ENCODE measurements at regions not wholly inside any gene's neighbourhood (a gene's known extent, or its start where the extent isn't known, plus 50 kb on each side); places are given as distances from the start of the nearest gene placed in this dataset.
"Not testable (repeated sequence)": the region's sequence is repeated elsewhere in the genome, so short reads cannot be mapped to it uniquely, and the experiment has no call there.

- Histone ChIP-seq H3K4me2 (no peak overlapping the region), H3K9ac (no peak overlapping the region), H3K9me3 (replicated peaks in 1 of 11) (no peaks in the 10 kb centered on the region; a peak in 1 of 22 replicates), H4K20me1 (no peaks in the 10 kb centered on the region), H3K4me1 (no peaks in the 10 kb centered on the region), H3K36me3 (no peaks in the 10 kb centered on the region), H3K27me3 (no peaks in the 10 kb centered on the region), H3K27ac (no peak overlapping the region), H3K4me3 (no peak overlapping the region)
- TF ChIP-seq Cebpa-rat (IDR thresholded peaks at IDR 0.05) = no peak
Observed at GRCh38 chr18:30676053-30676480, 366.5 kb downstream of the DSC3 start.

GRCh38 chr18:30675493-30675892 is 367.0 kb downstream of the DSC3 start:
- Histone ChIP-seq H3K4me2 (no peak overlapping the region), H4K20me1 (no peaks in the 10 kb centered on the region), H3K9me3 (replicated peaks in 1 of 11) (no peaks in the 10 kb centered on the region; a peak in 1 of 22 replicates), H3K9ac (no peak overlapping the region), H3K4me3 (no peak overlapping the region), H3K4me1 (no peaks in the 10 kb centered on the region), H3K27me3 (no peaks in the 10 kb centered on the region), H3K27ac (no peak overlapping the region), H3K36me3 (no peaks in the 10 kb centered on the region)
- TF ChIP-seq Cebpa-rat (IDR thresholded peaks at IDR 0.05) = no peak

- TF ChIP-seq Cebpa-rat (IDR thresholded peaks at IDR 0.05) = 0 out of 22 replicates have a peak, but pooled peaks of 1 of the 11 experiments have one; percentile 31
- Histone ChIP-seq H3K9ac (no peak overlapping the region), H4K20me1 (no peaks in the 10 kb centered on the region), H3K9me3 (replicated peaks in 1 of 11) (no peaks in the 10 kb centered on the region; a peak in 1 of 22 replicates), H3K4me1 (no peaks in the 10 kb centered on the region), H3K4me3 (no peak overlapping the region), H3K27me3 (no peaks in the 10 kb centered on the region), H3K27ac (no peak overlapping the region), H3K4me2 (no peak overlapping the region), H3K36me3 (no peaks in the 10 kb centered on the region)
Observed at GRCh38 chr18:30675072-30675471, 367.5 kb downstream of the DSC3 start.

- TF ChIP-seq Cebpa-rat (IDR thresholded peaks at IDR 0.05) = no peak
- Histone ChIP-seq H3K9ac (no peak overlapping the region), H3K4me3 (no peak overlapping the region), H3K36me3 (no peaks in the 10 kb centered on the region), H4K20me1 (no peaks in the 10 kb centered on the region), H3K4me1 (no peaks in the 10 kb centered on the region), H3K27me3 (no peaks in the 10 kb centered on the region), H3K9me3 (replicated peaks in 1 of 11) (no peaks in the 10 kb centered on the region; a peak in 1 of 22 replicates), H3K27ac (no peak overlapping the region), H3K4me2 (no peak overlapping the region)
Observed at GRCh38 chr18:30674596-30674995, 367.9 kb downstream of the DSC3 start.

GRCh38 chr18:30672439-30672838 is 370.1 kb downstream of the DSC3 start:
- not testable (repeated sequence) for H3K4me2 ChIP-seq, H3K9ac ChIP-seq

GRCh38 chr18:30658306-30658705 is 384.2 kb downstream of the DSC3 start:
- Histone ChIP-seq H3K9ac (no peak overlapping the region), H3K27me3 (no peaks in the 10 kb centered on the region), H3K36me3 (no peaks in the 10 kb centered on the region), H3K4me1 (no peaks in the 10 kb centered on the region), H3K4me2 (no peak overlapping the region), H3K4me3 (no peak overlapping the region), H4K20me1 (no peaks in the 10 kb centered on the region), H3K9me3 (replicated peaks in 1 of 11) (peaks cover 0 to 23% (median 12%) of the 10 kb centered on the region in 11 experiments; a peak in 14 of 22 replicates), H3K27ac (no peak overlapping the region)
- TF ChIP-seq Cebpa-rat (IDR thresholded peaks at IDR 0.05) = no peak

More at GRCh38 chr18:30672439-30672838, 370.1 kb downstream of the DSC3 start:
- H4K20me1 ChIP-seq; H3K9me3 ChIP-seq (replicated peaks in 1 of 11); H3K27me3 ChIP-seq; H3K4me1 ChIP-seq; H3K27ac ChIP-seq; H3K36me3 ChIP-seq; H3K4me3 ChIP-seq: not testable (repeated sequence)

- H3K4me2 ChIP-seq = no peak overlapping the region
- H3K27me3 ChIP-seq = no peaks in the 10 kb centered on the region
- no peaks in the 10 kb centered on the region for H4K20me1 ChIP-seq
- H3K4me1 ChIP-seq = no peaks in the 10 kb centered on the region
- TF ChIP-seq Cebpa-rat (IDR thresholded peaks at IDR 0.05) = no peak
- H3K36me3 ChIP-seq = no peaks in the 10 kb centered on the region
- no peak overlapping the region for H3K4me3 ChIP-seq
- H3K27ac ChIP-seq = no peak overlapping the region
- H3K9ac ChIP-seq = no peak overlapping the region
- H3K9me3 ChIP-seq (replicated peaks in 1 of 11) = 0 out of 22 replicates have a peak, but pooled peaks cover 0 to 4% (median 0%) of the 10 kb centered on the region in 11 experiments
Observed at GRCh38 chr18:30652387-30652786, 390.2 kb downstream of the DSC3 start.

GRCh38 chr18:30650499-30650898 is 392.0 kb downstream of the DSC3 start:
- Histone ChIP-seq H3K9ac (no peak overlapping the region), H3K4me3 (no peak overlapping the region), H3K27me3 (no peaks in the 10 kb centered on the region), H3K4me2 (no peak overlapping the region), H3K9me3 (replicated peaks in 1 of 11) (no peaks in the 10 kb centered on the region), H3K36me3 (no peaks in the 10 kb centered on the region), H3K4me1 (no peaks in the 10 kb centered on the region), H4K20me1 (no peaks in the 10 kb centered on the region), H3K27ac (no peak overlapping the region)
- no peak for TF ChIP-seq Cebpa-rat (IDR thresholded peaks at IDR 0.05)

GRCh38 chr18:30644158-30644557 is 398.4 kb downstream of the DSC3 start:
- no peaks in the 10 kb centered on the region for H3K27me3 ChIP-seq
- no peaks in the 10 kb centered on the region for H3K4me1 ChIP-seq
- H3K9me3 ChIP-seq (replicated peaks in 1 of 11) = no peaks in the 10 kb centered on the region
- no peak overlapping the region for H3K4me3 ChIP-seq
- H4K20me1 ChIP-seq = no peaks in the 10 kb centered on the region
- H3K9ac ChIP-seq = no peak overlapping the region
- no peak overlapping the region for H3K4me2 ChIP-seq
- no peaks in the 10 kb centered on the region for H3K36me3 ChIP-seq
- H3K27ac ChIP-seq = no peak overlapping the region
- no peak for TF ChIP-seq Cebpa-rat (IDR thresholded peaks at IDR 0.05)

GRCh38 chr18:30639361-30639760 is 403.2 kb downstream of the DSC3 start:
- no peaks in the 10 kb centered on the region for H3K36me3 ChIP-seq
- no peaks in the 10 kb centered on the region for H3K27me3 ChIP-seq
- no peak overlapping the region for H3K4me3 ChIP-seq
- no peaks in the 10 kb centered on the region for H3K9me3 ChIP-seq (replicated peaks in 1 of 11)
- no peak overlapping the region for H3K9ac ChIP-seq
- H3K4me1 ChIP-seq = no peaks in the 10 kb centered on the region
- H3K27ac ChIP-seq = no peak overlapping the region
- TF ChIP-seq Cebpa-rat (IDR thresholded peaks at IDR 0.05) = no peak
- no peak overlapping the region for H3K4me2 ChIP-seq
- no peaks in the 10 kb centered on the region for H4K20me1 ChIP-seq

Measured in BLaER1 treated with 17β-estradiol and CSF1 and Interleukin-3, amounts not matched to agents 10 nM and 100 nM (cell line).